DMS79 treated with DMSO at 0.1 percent for 48 hours (cell line): ENCODE measurements at regions not wholly inside any gene's neighbourhood (a gene's known extent, or its start where the extent isn't known, plus 50 kb on each side); places are given as distances from the start of the nearest gene placed in this dataset.
"Not testable (repeated sequence)": the region's sequence is repeated elsewhere in the genome, so short reads cannot be mapped to it uniquely, and the experiment has no call there.

Experiments
- DNase-seq: peaks from one replicate; lab custom pipeline; 2025; lab: John Stamatoyannopoulos, UW

DNA sequence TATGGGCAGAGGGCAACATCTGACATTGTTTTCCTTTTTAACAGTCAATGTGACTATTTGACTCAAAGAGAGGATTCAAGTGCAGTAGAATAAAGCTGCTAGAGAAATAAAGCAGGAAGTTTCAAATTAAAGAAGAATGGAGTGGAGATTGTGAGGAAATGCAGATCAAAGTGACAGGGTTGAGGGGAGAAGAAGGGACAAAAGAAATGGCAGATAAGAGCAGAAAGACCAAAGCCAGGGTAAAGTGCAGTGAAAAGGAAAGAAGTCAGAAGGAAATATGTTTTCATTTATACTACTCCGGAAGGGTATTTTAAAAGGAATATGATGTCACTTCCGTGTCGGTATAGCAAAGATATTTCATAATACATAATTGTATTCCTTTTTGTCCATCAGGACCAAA lies 297.5 kb upstream of the CRIM1 start:
- DNase-seq = no peak

- no peak for DNase-seq
Observed at GRCh38 chr2:36052819-36053218, 302.8 kb upstream of the CRIM1 start.

DNA sequence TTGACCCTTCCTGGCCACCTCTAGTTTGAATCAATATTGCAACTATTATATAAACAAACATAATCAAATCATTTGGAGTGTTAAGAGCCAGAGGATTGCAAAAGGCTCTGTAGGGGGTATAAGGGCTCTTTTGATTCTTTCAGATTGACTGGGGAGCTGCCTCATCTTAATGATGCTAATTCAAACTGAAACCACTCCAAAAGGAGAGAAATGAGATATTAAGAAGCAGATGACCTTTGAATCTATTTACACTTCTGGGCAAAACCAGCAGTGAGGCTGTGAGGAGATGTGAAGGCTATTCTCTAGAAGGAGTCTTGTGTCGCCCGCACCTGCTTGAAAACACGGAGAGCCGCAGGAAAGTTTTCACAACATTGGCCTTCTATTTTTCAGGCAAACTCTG lies 311.2 kb upstream of the CRIM1 start:
- DNase-seq = no peak

- DNase-seq = no peak
Observed at GRCh38 chr2:36035137-36035536, 320.4 kb upstream of the CRIM1 start.

DNA sequence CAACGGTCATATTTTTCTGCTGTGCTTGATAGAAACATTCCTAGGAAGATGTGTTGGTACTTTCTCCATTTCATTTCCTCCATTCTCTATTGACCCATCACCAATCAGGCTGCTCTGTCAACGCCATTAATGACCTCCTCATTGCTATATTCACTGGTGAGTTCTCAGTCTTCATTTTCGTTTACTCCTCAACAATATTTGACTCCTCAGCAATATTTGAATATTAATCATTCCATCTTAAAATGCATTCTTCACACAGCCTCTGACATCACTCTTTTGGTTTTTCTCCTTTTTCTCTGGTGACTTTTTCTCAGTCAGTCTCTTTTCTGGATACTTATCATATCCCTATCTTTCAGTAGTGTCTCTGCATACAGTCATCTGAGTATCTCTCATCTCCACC lies 323.5 kb upstream of the CRIM1 start:
- no peak for DNase-seq

DNA sequence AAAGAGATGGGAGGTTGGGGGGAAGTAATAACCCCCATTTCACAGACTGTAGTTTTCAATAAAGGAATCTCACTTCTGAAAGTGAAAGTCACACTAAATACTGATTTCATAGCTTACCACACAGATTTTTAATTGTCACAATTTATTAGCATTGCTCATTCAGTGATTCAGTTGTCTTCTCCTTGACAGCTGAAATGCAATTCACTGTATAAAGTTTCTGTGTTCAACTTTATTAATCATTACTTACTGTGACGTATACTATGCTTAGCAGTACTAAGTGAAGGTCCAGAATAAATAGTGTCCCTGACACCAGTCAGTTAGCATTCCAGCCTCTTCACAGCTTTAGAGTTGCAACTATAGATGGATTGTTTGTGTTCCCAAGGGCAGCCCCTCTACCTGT lies 324.1 kb upstream of the CRIM1 start:
- DNase-seq = no peak

GRCh38 chr2:36027616-36028015 lies 328.0 kb upstream of the CRIM1 start:
- no peak for DNase-seq

- no peak for DNase-seq
Observed at GRCh38 chr2:36013064-36013463, 342.5 kb upstream of the CRIM1 start.

GRCh38 chr2:36006444-36006843 lies 349.1 kb upstream of the CRIM1 start:
- DNase-seq = no peak

- DNase-seq = no peak
Observed at GRCh38 chr2:36002941-36003340, 352.6 kb upstream of the CRIM1 start.

- DNase-seq = no peak
Observed at GRCh38 chr2:35997488-35997887, 358.1 kb upstream of the CRIM1 start.

- DNase-seq = no peak
Observed at GRCh38 chr2:35989503-35989902, 366.1 kb upstream of the CRIM1 start.

DNA sequence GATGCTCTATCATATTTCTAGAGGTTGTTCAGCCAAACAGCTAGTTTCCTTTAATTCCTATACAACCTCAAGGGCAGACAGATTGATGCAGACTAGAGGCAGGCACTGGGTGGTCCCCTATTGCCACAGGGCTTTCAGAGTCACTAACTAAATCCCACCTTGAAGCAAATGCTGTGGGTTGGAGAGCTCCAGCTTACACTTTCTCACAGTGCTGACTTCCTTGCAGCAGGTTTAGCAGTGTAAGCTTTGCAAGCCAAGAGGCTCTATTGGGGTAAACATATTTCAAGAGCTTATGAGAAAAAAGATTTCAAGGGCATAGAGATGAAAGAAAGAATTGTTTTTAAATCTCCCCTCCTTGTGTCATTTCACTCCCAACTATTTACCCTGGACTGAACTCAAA lies 366.5 kb upstream of the CRIM1 start:
- no peak for DNase-seq

- no peak for DNase-seq
Observed at GRCh38 chr2:35986871-35987270, 368.7 kb upstream of the CRIM1 start.

DNA sequence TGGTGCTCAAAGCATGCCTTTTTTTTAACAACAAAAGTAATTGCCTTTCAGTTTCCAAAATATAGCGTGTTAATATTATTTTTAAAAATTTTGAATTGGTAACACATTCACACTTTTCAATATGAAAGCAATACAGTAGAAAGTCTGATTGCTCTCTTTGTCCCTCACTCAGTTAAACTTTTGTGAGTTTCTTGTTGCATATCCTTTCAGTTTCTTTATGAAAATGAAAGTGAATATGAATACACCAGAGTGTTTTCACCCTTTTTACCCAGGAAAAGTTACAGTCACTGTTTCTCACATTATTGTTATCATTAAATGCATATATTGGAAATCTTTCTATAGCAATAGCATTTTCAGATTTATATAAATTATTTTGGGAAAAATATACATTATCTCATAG lies 377.4 kb upstream of the CRIM1 start:
- DNase-seq = no peak

GRCh38 chr2:35976611-35977010 lies 379.0 kb upstream of the CRIM1 start:
- no peak for DNase-seq

- no peak for DNase-seq
Observed at GRCh38 chr2:35973737-35974132, 381.8 kb upstream of the CRIM1 start.

DNA sequence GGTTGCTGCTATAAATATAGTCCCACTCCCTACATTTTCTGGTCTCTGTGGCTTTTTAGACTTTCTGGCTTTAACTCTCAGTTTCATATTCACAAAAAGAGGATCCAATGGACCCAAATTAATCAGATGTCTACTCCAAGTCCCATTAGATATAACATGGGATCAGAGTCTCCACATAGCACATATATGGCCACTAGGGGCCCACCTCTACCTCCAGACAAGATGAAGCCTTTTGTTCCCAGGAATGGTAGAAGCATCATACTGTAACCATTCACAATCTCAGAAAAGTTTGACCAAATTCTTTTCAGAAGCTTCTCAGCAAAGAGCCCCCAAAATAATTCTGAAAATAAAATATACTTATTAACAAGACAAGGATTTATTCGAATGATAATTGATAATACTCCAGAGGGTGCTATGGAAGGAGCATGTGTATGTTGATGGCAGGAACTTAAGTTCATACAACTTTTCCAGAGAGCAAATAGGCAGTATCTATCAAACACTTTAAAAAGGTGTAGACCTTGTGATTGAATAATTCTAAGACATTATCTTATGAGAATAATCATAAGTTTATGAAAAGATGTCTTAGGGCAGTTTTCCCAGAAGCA lies 382.3 kb upstream of the CRIM1 start:
- DNase-seq = no peak

DNA sequence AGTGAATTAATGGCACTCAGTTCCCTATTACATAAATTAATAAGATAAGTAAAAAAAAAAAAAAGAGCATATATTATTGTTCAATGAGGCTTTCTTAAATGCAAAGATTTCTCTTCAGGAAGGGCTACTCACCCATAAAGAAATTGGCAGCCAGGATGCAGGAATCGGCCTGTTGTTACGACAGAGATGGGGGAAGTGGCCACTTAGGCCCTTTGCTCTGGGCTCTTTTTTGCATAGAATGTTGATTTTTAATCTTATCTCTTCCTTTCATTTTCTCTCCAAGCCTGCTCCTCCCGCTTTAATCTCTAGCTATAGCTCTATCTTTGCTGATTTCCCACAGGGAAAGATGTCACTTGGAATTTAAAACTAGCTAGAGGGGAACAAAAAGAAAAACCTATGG lies 391.8 kb upstream of the CRIM1 start:
- DNase-seq = no peak

- no peak for DNase-seq
Observed at GRCh38 chr2:35963357-35963756, 392.2 kb upstream of the CRIM1 start.

DNA sequence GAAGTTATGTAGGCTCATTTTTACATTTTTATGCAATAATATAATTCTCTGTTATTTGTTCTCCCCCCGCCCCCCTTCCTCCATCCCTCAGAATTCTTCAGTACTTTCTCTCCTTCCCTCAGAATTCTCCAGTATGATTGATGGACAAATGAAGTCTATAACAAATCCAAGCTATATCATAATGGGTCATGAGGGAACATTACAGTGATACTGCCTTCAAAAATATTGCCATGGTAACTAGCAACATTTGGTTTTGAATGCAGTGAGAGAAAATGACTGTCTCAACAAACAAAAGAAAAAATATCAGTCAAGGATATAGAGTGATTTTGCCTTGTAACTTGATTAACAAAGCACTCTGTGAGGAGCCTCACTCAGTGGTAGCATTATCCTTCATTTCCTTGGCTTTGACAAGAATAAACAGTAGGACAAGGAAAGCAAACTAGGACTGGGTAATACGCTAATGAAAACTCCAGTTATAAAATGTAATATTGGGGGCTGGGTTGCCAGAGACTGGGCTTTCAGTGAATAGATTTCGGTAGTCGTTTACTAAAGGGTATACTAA lies 392.9 kb upstream of the CRIM1 start:
- no peak for DNase-seq

GRCh38 chr2:35960596-35960995 lies 395.0 kb upstream of the CRIM1 start:
- no peak for DNase-seq

DNA sequence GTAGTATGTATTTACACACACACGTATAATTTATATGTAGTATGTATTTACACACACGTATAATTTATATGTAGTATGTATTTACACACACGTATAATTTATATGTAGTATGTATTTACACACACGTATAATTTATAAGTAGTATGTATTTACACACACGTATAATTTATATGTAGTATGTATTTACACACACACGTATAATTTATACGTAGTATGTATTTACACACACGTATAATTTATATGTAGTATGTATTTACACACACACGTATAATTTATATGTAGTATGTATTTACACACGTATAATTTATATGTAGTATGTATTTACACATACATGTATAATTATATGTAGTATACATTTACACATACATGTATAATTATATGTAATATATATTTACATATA lies 398.5 kb upstream of the CRIM1 start:
- DNase-seq = not testable (repeated sequence)

GRCh38 chr2:35946478-35946877 lies 409.1 kb upstream of the CRIM1 start:
- no peak for DNase-seq

DNA sequence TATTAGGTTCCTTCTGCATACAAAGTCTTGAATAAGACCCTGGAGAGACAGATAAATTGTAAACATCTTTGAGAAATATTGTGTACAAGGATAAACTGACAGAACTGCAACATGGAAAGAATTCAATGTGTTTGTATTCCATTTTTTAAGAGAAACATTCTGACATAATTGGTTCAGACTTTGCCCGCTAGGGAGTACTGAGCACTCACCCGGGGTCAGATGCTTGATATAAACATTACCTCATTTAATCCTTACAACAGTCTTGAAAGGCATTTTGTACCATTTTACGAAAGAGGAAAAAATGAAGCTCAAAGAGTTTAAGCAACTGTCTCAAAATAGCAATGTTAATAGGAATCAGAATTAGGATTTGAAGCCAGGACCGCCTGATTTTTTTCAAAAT lies 416.7 kb upstream of the CRIM1 start:
- DNase-seq = no peak
